Skeletal muscle satellite cell (primary cell): ENCODE measurements at regions not wholly inside any gene's neighbourhood (a gene's known extent, or its start where the extent isn't known, plus 50 kb on each side); places are given as distances from the start of the nearest gene placed in this dataset.

Experiments
- H3K27me3 ChIP-seq: 2 replicates; pipeline ENCODE4 v1.7.0; 2013; ENCODE audit warnings: low read length; ENCODE audit not compliant: control insufficient read depth, insufficient read depth
- H3K36me3 ChIP-seq: 2 replicates; pipeline ENCODE4 v1.7.0; 2013; ENCODE audit warnings: mild to moderate bottlenecking, control low read depth, low read length; ENCODE audit not compliant: insufficient read depth
- H3K4me1 ChIP-seq: 2 replicates; pipeline ENCODE4 v1.7.0; 2013; ENCODE audit warnings: low read length; ENCODE audit not compliant: control insufficient read depth, insufficient read depth
- H3K4me2 ChIP-seq: 2 replicates; pipeline ENCODE4 v1.7.0; 2013; ENCODE audit warnings: mild to moderate bottlenecking, low read length
- H3K4me3 ChIP-seq: 2 replicates; pipeline ENCODE4 v1.7.0; 2013; ENCODE audit warnings: low read length
- H3K9ac ChIP-seq: 2 replicates; pipeline ENCODE4 v1.7.0; 2013; ENCODE audit warnings: mild to moderate bottlenecking, low read depth, low read length, moderate library complexity
- H3K9me3 ChIP-seq: replicated peaks from 2 replicates; pipeline ENCODE4 v1.7.0; 2013; ENCODE audit warnings: mild to moderate bottlenecking, control low read depth, low read length

DNA sequence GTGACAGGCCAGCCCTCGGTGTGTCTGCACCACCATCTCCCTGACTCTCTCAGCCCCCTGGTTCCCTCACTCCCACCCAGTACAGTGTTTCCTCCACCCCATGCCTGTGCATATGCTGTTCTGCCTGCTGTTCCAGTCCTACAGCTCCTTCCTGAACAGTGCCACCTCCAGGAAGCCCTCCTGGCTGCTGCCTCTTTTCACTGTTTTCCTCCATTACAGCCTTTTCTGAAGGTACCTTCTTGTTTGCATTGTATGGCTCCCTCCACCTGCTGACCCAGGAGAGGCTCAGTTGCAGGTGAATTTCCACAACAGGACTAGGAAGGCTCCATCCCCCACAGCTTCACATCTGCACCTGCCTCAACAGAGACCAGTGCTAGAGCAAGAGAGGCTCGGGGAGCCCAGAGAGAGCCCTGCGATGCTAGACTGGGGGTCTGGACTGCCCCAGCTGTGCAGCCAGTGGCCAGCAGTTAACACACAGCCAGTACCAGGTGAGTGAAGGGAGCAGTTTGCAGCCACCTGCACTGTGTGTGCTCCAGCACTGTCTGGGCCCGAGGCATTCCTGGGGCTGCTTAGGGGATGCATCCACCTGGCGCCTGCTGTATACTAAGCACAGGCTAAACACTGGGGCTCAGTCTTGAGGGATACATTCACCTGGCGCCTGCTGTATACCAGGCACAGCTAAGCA, 92.0 kb downstream of the ADRA2C start:
- no peak overlapping the region for H3K9ac ChIP-seq
- no peaks in the 10 kb centered on the region for H3K4me1 ChIP-seq
- H3K4me2 ChIP-seq: no peak overlapping the region
- H3K9me3 ChIP-seq: no peaks in the 10 kb centered on the region
- H3K36me3 ChIP-seq: no peaks in the 10 kb centered on the region
- H3K4me3 ChIP-seq: no peak overlapping the region
- peaks cover 58% of the 10 kb centered on the region for H3K27me3 ChIP-seq

DNA sequence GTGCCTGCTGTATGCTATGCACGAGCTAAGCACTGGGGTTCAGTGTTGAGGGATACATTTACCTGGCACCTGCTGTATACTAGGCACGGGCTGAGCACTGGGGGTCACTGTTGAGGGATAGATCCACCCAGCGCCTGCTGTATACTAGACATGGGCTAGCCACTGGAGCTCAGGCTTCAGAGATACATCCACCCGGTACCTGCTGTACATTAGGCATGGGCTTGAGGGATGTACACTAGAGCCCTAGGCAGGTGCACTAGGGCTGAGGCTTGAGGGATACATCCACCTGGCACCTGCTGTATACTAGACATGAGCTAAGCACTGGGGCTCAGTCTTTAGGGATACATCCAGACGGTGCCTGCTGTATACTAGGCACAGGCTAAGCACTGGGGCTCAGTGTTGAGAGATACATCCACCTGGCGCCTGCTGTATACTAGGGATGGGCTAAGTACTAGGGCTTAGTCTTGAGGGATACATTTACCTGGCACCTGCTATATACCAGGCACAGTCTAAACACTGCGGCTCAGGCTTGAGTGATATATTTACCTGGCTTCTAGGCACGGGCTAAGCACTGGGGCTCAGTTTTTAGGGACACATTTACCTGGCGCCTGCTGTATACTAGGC, 92.7 kb downstream of the ADRA2C start:
- H3K9ac ChIP-seq: no peak overlapping the region
- H3K27me3 ChIP-seq: peaks cover 59% of the 10 kb centered on the region
- no peaks in the 10 kb centered on the region for H3K4me1 ChIP-seq
- H3K36me3 ChIP-seq: no peaks in the 10 kb centered on the region
- no peak overlapping the region for H3K4me2 ChIP-seq
- H3K4me3 ChIP-seq: no peak overlapping the region
- H3K9me3 ChIP-seq: no peaks in the 10 kb centered on the region

DNA sequence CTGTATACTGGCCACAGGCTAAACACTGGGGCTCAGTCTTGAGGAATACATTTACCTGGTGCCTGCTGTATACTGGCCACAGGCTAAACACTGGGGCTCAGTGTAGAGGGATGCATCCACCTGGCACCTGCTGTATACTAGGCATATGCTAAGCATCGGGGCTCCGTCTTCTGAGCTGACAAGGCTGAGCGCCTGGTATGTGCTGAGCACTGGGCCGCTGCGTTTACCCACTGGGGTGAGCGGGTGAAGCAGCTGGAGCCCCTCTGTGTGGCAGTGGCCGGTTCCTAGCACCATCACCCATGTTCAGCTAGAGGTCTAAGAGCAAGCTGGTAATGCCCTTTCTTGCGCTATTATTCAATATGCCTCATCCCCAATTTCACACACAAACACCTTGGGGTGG, 93.4 kb downstream of the ADRA2C start:
- peaks cover 59% of the 10 kb centered on the region for H3K27me3 ChIP-seq
- H3K9ac ChIP-seq: no peak overlapping the region
- no peak overlapping the region for H3K4me2 ChIP-seq
- H3K9me3 ChIP-seq: no peaks in the 10 kb centered on the region
- no peaks in the 10 kb centered on the region for H3K36me3 ChIP-seq
- H3K4me3 ChIP-seq: no peak overlapping the region
- H3K4me1 ChIP-seq: no peaks in the 10 kb centered on the region

DNA sequence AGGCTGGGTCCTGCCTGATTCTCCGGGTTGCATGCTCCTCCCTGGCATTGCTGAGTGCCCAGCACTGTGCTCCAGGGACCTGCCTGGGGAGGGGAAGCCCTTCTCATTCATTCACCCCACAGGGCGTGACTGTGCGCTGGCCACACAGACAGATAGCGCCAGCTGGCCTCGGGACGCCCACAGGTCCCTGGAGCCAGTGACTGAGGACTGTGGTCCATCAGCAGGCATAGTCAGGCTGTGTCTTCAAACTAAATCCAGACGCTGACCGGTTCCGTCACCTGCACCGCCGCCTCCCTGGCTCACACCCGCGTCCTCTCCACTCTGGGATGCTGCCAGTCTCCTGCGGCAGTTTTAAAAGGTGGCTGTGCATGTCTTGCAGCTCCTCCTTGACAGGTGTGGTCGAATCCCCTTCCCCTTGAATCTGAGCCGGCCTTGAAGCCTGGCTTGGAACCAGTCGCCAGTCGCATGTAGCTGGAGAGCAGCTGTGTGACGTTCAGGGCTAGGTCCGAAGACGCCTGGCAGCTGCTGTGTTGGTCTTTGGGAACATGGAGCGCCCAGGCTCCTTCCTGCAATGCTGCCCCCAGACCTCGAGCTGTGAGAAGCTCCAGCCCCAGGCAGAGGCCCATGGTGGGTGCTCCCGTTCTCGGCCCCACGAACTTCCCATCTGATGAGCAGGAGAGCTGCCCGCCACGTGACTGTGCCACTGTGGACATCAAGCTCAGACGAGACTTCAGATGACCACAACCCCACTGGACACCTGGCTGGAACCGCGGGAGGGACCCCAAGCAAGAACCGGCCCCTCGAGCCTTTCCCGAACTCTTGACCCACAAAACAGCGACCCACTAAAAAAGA, 94.1 kb downstream of the ADRA2C start:
- Histone ChIP-seq H3K36me3 (no peaks in the 10 kb centered on the region), H3K4me2 (no peak overlapping the region), H3K27me3 (peaks cover 57% of the 10 kb centered on the region), H3K4me1 (no peaks in the 10 kb centered on the region), H3K4me3 (no peak overlapping the region), H3K9ac (no peak overlapping the region), H3K9me3 (no peaks in the 10 kb centered on the region)

DNA sequence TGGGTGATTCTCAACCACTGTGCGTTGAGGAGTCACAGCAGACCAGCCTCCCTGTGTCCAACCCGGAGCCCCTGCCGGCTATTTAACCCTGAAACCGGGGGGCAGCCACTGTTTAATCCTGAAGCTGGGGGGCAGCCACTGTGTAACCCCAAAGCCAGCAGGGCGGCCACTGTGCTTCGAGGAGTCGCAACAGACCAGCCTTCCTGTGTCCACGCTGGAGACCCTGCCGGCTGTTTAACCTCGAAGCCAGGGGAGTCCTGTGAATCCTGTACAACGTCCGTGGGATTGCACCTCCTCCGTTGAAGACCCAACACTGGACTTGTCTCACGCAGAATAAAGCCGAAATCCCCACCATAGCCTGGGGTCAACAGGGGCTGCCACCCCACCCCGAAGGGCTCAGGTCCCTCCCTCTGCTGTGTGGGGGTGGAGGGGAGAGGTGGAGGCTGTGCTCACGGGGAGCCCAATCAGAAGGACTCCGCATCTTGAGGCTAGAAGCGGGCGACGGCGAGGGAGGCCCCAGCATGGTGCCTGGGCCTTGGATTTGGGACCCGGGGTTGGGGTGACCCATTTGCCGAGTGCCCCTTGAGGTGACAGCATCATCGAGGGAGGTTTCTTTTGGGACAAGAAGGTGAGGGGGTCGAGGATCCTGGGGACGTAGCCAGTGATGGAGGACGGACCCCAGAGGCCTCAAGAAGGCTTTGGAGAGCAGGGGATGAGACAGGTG, 94.9 kb downstream of the ADRA2C start:
- no peaks in the 10 kb centered on the region for H3K4me1 ChIP-seq
- peaks cover 53% of the 10 kb centered on the region for H3K27me3 ChIP-seq

DNA sequence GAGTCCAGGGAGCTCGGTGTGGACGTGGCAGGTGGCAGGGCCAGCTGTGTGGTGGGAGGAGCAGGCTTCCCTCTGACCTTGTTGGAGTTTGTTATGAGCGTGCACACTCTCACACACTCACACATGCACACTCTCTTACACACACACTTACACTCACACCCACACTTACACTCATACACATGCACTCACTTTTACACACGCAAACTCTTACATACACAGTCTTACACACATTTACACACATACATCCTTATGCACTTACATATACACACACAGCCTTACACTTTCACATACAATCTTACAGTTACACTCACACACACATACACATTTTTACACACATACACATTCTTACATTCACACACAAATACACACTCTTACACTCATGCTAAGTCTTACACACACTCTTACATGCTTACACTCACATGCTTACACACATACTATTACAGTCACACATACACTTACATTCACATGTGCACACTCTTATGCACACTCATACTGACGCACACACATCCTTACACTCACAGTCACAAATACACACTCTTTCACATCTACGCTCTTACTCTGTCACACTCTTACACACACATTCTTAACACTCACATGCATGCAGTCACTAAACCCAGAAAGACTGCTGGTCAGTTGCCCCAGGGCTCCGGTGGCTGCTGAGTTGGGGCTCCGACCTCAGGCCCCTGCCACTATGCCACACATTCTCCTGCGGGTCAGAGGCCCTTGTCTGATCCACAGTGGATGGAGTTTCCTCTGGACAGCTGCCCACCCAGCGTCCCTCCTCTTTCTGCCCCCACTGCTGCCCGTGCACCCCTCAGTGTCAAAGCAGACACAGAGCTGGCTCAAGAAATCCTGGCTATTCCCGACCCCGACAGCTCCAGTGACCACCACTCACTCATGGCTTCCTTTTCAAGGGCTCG, 95.8 kb downstream of the ADRA2C start:
- H3K9me3 ChIP-seq: no peaks in the 10 kb centered on the region
- no peaks in the 10 kb centered on the region for H3K4me1 ChIP-seq
- no peak overlapping the region for H3K4me2 ChIP-seq
- H3K4me3 ChIP-seq: no peak overlapping the region
- peaks cover 44% of the 10 kb centered on the region for H3K27me3 ChIP-seq
- H3K9ac ChIP-seq: no peak overlapping the region
- no peaks in the 10 kb centered on the region for H3K36me3 ChIP-seq

More for the DNA sequence above, 94.9 kb downstream of the ADRA2C start:
- no peak overlapping the region for H3K4me3 ChIP-seq
- H3K9me3 ChIP-seq: no peaks in the 10 kb centered on the region
- no peaks in the 10 kb centered on the region for H3K36me3 ChIP-seq
- H3K4me2 ChIP-seq: no peak overlapping the region
- H3K9ac ChIP-seq: no peak overlapping the region

DNA sequence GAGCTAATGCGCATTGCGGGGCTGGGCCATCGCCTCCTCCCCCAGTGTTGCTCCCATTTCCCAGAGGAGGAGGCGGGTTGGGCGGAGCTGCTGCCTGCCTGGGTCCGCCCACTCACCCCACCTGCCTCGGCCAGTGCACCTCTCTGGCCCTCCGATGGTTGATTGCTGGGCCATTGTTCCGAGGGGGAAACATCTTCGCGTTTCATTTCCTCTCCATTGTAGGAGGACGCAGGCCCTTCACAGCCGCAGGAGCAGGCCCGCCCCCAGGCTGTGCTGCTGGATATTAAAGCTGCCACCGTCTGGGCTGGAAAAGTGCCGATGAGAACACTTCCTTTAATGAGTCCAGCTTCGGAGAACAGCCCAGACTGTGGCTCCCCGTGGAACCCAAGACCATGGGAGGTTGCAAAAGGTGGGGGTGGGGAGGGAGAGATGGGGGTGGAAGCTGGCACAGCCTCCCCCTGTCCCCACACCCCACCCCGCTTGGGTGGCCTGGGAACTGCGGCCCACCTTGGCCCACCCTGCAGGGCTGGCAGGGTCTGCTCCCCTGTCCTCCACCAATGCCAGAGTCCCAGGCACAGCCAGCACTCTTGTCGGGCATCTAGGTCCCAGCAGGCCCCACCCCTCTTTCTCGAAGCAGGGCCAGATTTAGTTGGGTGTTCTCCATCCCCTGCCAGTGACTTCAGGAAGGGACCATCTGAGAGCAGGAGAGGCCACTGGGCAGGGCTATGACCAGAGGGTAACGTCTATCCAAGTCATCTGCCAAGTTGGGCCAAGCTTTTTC, 96.6 kb downstream of the ADRA2C start:
- Histone ChIP-seq H3K4me3 (no peak overlapping the region), H3K9ac (no peak overlapping the region), H3K4me2 (no peak overlapping the region), H3K4me1 (no peaks in the 10 kb centered on the region), H3K9me3 (no peaks in the 10 kb centered on the region), H3K36me3 (no peaks in the 10 kb centered on the region), H3K27me3 (peaks cover 38% of the 10 kb centered on the region)

DNA sequence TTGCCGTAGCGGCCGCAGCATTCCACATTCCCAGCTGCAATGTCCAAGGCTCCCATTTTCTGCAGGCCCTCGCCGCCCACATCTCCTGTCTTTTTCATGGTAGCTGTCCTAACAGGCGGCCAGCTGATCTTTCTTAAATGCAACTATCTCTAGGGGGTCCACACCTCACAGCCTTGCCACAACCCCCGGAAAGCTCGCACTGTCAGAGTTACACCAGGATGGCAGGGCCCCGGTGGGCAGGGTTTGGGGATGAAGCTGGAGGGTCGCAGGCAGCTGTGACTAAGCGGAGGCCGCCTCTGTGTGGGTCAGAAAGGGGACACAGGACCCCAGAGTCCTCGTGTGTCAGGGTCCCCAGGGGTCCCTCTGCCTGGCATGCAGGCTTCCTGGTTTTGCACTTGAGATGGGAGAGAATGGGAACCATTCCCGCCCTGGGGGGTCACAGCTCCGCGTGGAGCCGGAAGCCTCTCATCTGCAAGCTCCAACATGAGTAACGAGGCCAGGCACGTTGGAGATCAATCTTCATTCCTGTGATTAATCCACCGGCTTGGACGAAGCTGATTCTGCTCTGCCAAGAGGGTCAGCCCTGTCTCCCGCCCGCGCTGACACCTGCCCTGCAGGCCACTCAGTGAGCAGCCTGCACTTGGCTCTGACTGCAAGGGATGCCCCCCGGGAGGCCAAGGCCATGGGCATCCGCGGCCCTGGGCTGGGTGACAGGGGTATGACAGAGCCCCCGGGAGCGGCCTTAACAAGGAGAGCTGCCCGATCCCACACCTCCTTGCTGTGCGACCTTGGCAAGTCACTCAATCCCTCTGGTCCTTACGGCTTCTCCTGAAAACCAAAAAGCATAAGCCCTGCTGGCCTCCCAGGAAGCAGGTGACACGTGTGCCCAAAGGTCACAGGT, 97.9 kb downstream of the ADRA2C start:
- H3K36me3 ChIP-seq: no peaks in the 10 kb centered on the region
- no peak overlapping the region for H3K4me3 ChIP-seq
- no peak overlapping the region for H3K4me2 ChIP-seq
- peaks cover 35% of the 10 kb centered on the region for H3K27me3 ChIP-seq
- no peak overlapping the region for H3K9ac ChIP-seq
- H3K9me3 ChIP-seq: no peaks in the 10 kb centered on the region
- no peaks in the 10 kb centered on the region for H3K4me1 ChIP-seq

DNA sequence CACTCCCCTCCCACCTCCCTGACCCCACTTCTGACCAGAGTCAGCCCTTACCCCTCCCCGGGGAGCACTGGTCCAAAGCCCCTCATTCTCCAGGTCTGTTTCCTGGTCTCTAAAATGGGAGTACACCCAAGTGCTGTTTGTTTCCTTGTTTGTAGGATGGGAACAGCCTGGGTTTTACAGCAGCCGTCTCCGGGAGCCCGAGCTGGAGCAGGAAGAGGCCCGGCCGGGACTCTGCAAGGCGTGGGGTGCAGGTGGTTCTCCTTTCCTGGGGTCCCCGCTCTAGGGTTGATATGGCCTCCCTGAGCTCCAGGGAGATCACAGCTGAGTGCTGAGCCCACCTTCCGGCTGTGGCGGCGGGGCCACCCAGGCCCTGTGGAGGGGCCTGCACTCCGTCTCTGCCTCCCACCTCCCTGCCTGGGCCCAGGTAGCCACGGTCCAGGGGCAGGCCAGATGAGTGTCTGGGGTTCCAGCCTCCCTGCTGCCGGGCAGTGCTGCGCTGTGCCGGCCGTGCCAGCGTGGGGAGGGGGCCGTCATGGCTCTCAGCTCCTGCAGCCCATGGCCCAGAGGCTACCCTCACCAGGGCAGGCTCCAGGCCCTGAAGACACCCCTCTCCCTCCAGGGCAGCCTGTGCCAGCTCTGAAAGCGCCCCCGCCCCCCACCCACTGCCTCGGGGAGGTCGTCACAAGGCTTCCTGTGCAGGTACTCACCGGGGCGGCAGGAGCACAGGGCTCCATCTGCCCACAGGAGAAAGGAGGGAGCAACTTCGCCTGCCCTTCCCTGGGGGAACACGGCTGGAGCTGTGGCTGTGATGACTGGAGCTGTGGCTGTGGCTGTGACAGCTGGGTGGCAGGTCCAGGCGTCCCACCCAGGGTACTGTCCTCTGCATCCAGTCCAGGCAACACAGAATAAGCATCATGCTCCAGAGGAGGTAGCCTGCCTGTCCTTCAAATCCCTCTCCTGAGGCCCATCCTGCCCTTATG, 98.8 kb downstream of the ADRA2C start:
- Histone ChIP-seq H3K4me1 (no peaks in the 10 kb centered on the region), H3K9ac (no peak overlapping the region), H3K36me3 (no peaks in the 10 kb centered on the region), H3K27me3 (peaks cover 31% of the 10 kb centered on the region), H3K4me3 (no peak overlapping the region), H3K9me3 (no peaks in the 10 kb centered on the region), H3K4me2 (no peak overlapping the region)
